ENCODE measurements at regions not wholly inside any gene's neighbourhood (a gene's known extent, or its start where the extent isn't known, plus 50 kb on each side); places are given as distances from the start of the nearest gene placed in this dataset.

DNA sequence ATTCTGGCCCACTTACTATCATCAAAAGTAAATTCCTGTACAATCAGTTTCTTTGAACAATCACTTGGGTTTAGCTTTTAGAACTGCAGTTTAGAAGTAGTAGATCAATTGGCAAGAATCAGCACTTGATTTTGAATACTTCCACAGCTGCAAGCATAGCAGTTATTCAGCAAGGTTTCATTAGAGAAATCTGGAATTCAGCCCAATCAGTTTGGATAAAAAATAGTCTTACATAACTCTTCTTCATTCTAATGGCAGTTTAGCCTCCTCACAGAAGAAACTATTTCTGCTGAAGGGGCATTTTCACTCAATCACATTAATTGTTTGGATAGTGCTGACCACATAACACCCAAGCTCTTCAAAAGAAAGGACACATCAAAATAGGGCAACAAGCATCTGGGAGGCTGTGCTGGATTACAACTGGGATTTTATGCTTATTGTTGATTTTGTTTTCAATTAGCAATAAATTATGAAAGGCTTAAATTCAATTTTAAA lies 336.2 kb upstream of the PDE4D start:
- DNase-seq (ENCODE audit: extremely low spot score, insufficient read length, low read depth) = no peak
- no peak for FAIRE-seq

DNA sequence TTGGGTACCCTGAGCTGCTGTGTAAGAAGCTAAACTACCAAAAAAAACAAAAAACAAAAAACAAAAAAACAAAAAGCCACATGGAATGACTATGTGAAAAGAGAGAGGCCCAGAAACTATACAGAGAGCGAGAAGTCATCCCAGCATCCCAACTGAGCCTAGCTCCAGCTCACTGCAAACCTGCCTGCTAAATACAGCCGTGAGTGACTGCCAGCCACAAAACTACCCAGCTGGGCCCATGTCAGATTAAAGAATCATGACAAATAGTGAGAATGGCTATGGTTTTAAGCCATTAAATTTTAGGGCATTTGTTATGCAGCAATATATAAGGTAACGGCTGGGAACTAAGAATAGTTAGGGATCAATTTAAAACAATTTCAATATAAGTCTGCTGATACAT lies 335.1 kb upstream of the PDE4D start:
- no peak for FAIRE-seq
- no peak for DNase-seq (ENCODE audit: extremely low spot score, insufficient read length, low read depth)

DNA sequence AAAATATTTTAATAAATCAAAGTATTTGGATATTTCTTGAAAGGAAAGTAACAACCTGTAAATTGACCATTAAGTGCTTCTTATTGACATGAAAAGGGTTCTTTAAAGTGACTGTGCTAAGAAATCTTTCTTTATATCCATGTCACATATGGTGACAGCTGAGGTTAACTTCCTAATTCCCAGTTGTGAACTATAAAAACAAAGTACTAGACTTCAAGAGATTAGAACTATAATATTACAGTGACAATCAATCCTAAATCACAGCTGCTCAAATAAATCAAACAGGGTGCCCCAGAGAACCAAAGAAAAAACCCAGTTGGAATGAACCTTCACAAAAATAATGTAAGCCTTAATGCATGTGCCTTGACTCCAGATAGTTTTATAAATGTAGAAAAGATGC lies 332.6 kb upstream of the PDE4D start:
- DNase-seq (ENCODE audit: extremely low spot score, insufficient read length, low read depth) (no peak), FAIRE-seq (no peak)

DNA sequence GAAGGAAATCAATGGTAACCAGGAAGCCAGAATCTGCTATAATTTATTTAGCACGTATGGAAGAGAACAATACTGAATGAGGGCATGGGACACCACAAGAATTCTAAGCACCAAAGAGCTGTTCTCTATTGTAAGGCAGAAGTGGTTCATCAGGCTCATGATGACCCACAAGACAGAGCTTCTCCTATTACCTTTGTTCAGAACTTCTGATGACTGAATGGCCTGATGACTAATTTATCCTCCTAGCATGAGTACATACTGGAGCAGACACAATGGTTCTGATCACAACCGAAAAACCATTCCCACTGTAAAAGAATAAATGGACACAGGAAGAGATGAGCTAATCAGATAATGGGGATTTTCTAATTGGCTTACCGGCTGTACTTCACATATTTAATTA lies 329.8 kb upstream of the PDE4D start:
- no peak for DNase-seq (ENCODE audit: extremely low spot score, insufficient read length, low read depth)
- no peak for FAIRE-seq

DNA sequence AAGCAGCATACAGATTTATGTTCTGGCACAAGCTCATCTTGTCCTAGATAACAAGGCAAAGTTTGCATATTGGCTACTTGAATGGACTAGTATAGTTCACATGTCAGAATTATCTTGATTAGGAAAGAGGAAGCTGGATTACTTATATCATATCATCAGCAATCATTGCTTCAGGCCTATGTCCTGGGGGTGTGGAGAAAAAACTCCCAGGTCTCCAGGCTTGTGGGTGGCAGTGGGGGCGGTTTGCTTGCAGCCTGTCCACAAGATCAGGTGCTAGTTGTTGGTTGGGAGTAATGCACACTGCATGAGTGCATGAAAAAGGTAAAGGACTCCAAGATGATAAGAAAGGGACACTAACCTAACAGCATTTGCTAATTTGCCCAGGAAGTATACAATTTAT lies 326.4 kb upstream of the PDE4D start:
- FAIRE-seq (no peak), DNase-seq (ENCODE audit: extremely low spot score, insufficient read length, low read depth) (no peak)

DNA sequence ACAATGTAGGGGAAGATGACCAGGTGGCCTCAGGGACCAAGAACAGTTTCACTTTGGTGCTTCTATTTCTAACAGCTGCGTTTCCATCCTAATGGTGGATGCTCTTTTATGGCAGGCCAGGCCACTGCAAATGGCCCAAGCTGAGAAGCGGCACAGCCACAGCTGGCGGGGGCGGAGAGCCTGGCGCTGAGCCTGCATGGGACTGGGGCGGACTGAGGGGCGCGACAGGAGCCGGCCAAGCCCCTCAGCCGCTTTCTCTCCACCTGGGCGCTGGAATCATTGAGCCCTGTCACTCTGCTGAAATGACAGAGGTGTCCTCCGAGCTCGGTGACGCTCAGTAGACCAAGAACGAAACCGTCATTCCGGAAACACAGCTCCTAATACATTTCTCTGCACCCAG lies 317.3 kb upstream of the PDE4D start:
- FAIRE-seq (no peak), DNase-seq (ENCODE audit: extremely low spot score, insufficient read length, low read depth) (no peak)

DNA sequence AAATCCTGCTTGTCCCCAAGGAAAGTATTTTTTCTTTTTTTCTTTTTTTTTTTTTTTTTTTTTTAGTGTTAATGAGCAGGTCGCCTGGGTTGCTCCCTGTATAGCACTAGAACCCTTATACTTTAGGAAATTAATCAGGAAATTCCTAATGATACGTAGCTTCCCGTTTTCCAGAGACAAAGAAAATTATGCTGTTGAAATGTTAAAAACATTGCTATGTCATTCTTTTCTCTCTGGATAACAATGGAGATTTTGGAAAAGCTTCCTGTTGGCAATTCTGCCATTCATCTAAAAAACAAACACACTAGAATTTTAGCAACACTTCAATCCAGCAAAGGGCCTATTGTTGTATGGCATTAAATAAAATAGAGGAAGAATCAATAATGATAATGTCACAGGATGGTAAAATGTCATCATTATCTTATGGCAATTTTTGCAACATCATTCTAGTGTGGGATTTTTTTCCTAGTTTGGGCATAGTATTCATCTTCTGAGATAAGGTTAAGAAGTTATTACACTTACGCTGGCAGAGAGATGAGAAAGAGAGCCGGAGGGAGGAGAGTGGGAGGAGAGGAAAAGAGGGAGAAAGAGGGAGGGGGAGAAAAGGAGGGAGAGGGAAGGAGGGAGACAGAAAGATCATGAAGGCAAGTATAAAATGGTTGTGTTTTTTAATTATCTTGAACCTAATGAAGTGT lies 315.8 kb upstream of the PDE4D start:
- FAIRE-seq (no peak), DNase-seq (ENCODE audit: extremely low spot score, insufficient read length, low read depth) (no peak)

DNA sequence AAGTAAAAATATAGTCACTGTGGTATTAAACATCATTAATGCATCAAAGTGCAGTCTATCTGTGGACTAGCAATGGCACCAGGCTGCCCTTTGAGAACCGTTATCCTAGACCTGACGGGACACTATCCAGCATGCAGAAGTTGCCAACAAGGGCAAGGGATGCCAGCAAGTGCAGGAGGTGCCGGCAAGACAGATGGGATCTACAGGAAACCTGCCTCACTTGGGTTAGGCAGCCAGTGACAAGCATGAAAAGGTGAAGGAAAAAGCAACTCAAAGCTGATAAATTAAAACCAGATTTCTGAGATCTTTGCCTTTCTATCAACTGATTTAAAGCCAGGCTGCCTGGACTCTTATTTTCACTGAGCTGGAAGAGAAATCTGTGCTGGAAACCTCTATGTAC lies 315.2 kb upstream of the PDE4D start:
- no peak for DNase-seq (ENCODE audit: extremely low spot score, insufficient read length, low read depth)
- no peak for FAIRE-seq

DNA sequence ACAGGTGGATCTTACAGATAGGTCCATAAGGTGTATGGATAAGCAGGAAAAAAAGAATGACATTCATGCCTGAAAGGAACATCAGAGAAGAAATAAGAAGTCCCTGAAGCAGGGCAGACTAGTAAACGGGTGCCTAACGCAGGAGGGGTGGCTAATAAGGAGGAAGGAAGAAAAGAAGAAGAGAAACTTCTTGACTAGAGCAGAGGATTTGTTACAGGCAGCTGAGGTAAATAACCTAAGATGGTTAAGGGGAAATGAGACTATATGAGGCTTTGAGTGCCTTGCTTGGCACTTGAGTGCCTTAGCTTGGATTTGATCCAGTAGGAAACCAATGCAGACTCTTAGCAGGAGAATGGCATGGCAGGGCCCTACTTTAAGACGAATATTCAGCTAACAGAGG lies 313.5 kb upstream of the PDE4D start:
- FAIRE-seq = peak; percentile 72
- DNase-seq (ENCODE audit: extremely low spot score, insufficient read length, low read depth) = no peak

DNA sequence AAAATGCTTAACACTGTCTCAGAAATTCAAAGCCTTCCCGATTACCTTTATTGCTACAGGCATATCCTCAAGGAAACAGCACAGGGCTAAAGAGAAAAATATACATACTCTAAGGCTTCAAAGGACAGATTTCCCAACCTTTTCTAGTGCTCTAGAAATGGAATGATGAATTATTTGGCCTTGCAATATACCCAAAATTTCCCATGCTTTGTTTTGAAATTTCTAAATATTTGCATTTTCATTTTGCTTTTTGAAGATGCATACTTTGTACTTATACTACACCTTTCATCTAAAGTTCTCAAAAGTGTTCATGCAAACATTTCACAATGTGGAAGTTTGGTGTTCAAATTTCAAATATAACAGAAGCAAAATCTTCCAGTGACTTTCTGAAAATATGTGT lies 312.7 kb upstream of the PDE4D start:
- DNase-seq (ENCODE audit: extremely low spot score, insufficient read length, low read depth) (no peak), FAIRE-seq (no peak)

DNA sequence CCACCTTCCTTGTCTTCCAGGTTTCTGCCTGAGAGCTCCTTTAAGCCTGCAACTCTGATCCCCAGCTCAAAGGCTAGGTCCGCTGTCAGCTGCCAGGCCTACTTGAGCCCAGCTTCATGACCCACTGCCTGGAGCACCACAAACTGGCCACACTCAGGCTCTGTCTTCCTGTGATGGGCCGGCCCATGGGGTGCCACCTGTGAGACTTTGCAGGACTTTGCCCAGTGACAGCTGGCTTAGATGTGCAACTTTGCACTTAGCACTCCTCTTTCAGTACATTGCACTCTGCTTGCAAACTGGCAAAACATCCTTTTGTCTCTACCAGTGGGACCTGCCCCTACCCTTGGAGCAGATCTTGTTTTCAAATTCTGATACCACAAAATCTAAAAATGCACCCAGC lies 311.5 kb upstream of the PDE4D start:
- no peak for FAIRE-seq
- DNase-seq (ENCODE audit: extremely low spot score, insufficient read length, low read depth) = no peak

DNA sequence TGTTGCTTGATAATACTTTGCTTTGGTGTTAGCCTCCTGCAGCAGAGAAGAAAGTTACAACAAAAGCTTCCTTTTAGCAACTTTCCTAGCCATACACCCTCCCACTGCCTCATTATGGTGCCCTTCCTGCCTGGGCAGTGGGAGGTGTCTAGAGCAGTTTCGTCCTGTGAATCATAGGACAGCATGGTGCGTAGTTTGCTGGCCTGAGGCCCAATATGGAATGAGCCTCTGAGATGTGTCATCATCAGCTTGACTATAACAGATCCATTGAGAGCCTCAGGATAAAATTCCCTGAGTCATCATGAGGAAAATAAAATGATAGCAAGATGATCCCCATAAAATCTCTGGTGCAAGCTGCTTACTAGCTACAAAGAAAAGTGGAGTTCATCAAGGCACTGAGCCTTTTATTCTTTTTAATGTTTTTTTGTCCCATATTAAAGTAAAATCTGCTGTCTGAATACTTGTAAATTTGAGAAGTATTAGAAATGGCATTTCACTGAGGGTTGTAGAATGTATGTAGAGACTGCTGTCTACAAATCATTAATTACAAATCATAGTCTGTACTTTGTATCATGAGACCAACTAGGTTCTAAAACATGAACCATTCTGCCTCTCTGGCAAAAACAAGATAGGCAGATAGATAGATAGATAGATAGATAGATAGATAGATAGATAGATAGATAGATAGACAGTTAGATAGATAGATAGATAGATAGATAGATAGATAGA lies 303.0 kb upstream of the PDE4D start:
- DNase-seq (ENCODE audit: extremely low spot score, insufficient read length, low read depth) (no peak), FAIRE-seq (no peak)

DNA sequence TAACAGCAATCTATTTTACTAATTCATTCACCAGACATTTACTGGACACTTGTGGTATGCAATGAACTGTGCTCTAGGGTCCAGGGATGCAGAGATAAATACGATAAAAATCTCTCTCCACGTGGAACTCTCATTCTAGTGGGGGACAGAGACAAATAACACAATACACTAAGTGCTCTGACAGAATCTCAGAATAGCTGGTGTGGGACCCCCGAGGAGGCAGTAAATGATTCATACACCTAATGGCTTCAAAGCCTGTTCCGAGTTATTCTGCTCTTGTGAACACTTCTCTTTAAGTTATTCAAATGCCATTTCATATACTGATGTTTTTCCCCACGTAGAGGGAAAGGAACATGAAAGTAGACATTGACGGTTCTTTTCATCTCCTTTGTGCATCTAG lies 302.0 kb upstream of the PDE4D start:
- DNase-seq (ENCODE audit: extremely low spot score, insufficient read length, low read depth) (no peak), FAIRE-seq (no peak)

DNA sequence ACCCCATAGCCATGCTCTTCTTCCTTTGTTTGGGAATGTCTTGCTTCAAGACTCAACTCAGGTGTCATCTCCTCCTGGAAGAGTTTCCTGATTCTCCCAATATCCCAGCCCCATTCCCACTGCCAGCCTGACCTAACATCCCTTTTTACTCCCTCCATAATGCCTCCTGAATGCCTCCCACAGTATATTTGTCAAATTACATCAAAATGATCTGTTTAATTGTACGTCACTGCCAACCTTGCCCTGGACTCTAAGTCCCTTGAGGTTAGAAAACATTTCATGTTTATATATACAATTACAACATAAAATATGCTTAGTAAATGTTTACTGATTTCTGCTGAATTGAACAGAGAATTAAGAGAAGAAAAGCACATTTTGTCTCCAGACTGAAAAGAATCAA lies 301.6 kb upstream of the PDE4D start:
- no peak for FAIRE-seq
- no peak for DNase-seq (ENCODE audit: extremely low spot score, insufficient read length, low read depth)

DNA sequence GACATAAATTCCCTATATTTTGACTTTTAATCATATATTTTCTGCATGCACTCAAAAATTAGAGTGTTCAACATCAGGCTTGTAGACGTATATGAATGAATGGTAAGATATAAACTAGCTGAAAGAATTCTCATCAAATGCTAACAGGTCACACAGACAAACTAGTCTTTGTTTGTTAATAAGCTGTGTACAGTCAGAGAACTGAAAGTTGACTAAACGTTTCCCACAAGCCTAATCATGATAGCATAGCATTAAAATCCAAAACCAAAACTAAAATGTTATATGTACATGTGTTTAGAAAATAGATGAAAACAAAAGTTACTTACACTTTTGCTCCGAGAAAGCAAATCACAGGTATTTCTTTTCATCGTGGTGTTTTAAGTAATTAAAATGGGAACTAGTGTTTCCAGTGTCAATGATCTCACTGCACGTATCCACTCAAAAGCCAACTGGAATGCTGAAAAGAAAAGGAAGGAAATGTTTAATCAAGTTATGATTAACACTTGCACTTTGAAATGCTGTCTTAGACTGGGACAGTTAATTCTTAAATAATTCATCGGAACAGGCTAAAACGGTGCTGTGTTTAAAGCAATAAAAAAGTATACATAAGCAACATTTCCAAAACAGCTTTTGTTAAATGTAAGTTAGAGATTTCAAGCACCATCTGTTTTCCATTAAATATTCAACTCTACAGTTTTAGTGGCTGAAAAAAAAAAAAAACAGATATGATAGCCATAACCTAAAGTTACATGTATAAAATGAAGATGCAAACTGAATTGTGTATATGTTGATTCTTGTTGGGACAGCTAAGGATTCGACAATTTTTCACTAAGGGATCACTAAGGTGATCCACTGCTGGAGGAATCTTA lies 291.9 kb upstream of the PDE4D start:
- DNase-seq (ENCODE audit: extremely low spot score, insufficient read length, low read depth) = no peak
- no peak for FAIRE-seq

DNA sequence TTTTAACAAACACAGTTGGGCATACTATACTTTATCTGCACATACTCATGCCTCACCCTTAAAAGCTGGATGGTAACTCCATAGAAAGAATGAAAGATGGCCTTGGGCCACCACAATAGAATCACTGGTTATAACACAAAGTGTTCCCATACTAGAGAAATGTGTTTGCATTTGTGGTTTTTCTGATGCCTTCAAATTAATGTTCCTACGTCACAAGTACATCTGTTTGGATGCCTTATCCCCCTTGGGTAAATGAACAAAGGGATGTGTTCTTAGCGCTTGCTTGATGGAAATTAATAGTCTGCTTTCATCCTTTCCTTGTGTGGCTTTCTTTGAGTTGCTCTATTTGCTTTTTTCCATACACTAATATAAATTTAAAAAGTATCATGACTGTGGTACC lies 291.1 kb upstream of the PDE4D start:
- no peak for FAIRE-seq

DNA sequence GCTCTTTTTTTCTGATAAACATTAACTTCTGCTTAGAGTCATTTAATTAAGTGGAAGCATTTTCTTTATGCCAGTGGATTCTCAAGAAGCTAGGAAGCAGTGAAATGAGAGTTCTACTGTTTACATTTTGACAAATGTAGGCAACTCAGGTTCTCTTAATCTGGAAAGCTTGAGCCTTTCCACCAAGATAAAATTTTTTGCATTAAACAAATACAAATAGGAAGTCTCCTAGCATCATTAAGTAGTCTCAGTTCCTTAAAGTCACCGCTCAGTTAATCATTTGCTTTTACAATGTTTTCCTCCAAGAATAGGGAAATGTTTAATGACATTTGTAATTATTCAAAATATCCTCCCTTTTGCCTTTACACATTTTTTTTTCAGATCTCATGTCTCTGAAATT lies 290.4 kb upstream of the PDE4D start:
- FAIRE-seq (peak; percentile 65), DNase-seq (ENCODE audit: extremely low spot score, insufficient read length, low read depth) (no peak)

More for the DNA sequence above, 291.1 kb upstream of the PDE4D start:
- DNase-seq (ENCODE audit: extremely low spot score, insufficient read length, low read depth) = no peak

DNA sequence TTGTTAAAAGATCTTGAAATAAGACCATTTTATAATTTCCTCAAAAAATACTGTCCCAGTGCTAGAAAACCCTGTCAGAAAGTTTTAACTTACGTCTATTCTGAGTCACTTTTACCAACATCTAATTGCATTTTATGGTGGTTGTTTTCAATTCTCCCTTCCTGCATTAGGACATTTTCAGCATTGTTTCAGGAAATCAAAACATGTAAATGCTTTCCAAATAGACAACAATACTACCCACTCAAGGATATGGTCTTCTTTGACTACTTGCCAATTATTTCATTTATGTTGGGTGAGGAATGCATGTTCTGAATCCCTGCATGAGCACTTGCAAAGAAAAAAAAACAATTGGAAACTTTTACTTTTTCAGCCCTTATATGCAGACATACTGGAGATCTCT lies 284.6 kb upstream of the PDE4D start:
- FAIRE-seq = no peak
- no peak for DNase-seq (ENCODE audit: extremely low spot score, insufficient read length, low read depth)

DNA sequence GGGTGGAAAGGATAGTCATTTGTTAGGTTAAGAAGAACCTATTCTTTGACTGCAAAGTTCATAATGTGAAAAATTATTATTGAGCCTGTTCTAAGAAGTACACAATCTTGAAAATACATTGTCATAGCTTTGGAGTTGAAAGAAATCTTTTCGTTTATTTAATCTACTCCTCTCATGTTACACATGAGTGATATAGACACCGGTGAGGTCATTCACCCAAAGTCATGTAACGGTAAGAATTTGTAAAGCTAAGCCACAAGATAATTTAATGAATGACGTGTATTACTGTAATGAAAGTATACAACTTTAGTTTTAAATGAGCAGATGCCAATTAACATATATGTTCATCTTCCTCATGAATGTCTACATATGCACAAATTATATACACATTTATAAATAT lies 284.1 kb upstream of the PDE4D start:
- DNase-seq (ENCODE audit: extremely low spot score, insufficient read length, low read depth) (no peak), FAIRE-seq (no peak)

DNA sequence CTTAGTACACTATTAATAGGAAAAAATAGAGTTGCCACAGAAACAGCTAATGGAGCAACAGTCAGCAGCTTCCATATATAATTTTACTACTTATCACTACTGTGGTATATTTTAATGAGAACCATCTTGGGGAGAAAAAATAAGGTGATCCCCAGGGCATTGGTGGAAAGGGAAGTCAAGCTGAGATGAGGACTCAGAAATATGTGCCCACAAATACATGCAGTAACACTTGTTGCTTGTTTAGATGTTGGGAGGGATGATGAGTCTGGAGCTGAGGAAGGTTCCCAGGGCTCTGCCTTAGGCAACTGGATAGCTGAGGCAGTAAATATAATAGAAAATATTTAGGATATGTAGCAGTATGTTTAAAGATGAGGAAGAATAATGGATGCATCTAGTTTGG lies 280.1 kb upstream of the PDE4D start:
- no peak for FAIRE-seq

DNA sequence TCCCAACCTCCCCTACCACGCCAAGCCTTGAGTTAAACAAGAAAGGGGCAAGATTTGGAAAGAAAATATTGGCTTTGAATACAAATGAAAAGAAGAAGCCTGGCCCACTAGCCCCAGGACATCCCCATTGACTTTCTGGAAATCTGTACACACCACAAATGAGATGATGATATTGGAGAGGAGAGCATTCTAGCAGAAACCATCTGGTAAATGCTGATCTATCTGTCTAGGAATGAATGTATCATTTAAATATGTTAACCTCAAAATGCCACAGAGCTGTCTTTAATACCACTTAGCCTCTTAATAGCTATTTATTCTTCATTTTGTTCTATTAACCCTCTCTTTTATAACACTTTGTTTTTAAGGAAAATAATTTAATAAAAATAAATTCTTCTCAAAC lies 270.2 kb upstream of the PDE4D start:
- FAIRE-seq (no peak), DNase-seq (ENCODE audit: extremely low spot score, insufficient read length, low read depth) (no peak)

More for the DNA sequence above, 280.1 kb upstream of the PDE4D start:
- no peak for DNase-seq (ENCODE audit: extremely low spot score, insufficient read length, low read depth)

All from GM18507 (cell line).